HG03045 (cell line): ENCODE measurements at regions not wholly inside any gene's neighbourhood (a gene's known extent, or its start where the extent isn't known, plus 50 kb on each side); places are given as distances from the start of the nearest gene placed in this dataset.

Experiments used
- ATAC-seq: cut with Tn5 transposase; IDR thresholded peaks from one replicate; pipeline ENCODE4 v1.9.1; 2021; ENCODE audit warnings: mild to moderate bottlenecking, moderate library complexity; ENCODE audit not compliant: unreplicated experiment

- no peak for ATAC-seq
Measured at GRCh38 chr2:226337941-226338600, 461.5 kb downstream of the IRS1 start.

GRCh38 chr2:226336283-226336682 is 463.3 kb downstream of the IRS1 start:
- no peak for ATAC-seq

- no peak for ATAC-seq
Measured at GRCh38 chr2:226334981-226335720, 464.5 kb downstream of the IRS1 start.

- ATAC-seq, result no peak
Measured at GRCh38 chr2:226333388-226333787, 466.2 kb downstream of the IRS1 start.

- ATAC-seq, result no peak
Measured at GRCh38 chr2:226330206-226330605, 469.4 kb downstream of the IRS1 start.

GRCh38 chr2:226329180-226329579 is 470.4 kb downstream of the IRS1 start:
- ATAC-seq, result no peak

- no peak for ATAC-seq
Measured at GRCh38 chr2:226327830-226328229, 471.8 kb downstream of the IRS1 start.

- ATAC-seq, result no peak
Measured at GRCh38 chr2:226325526-226325925, 474.1 kb downstream of the IRS1 start.

GRCh38 chr2:226320076-226320948 is 479.3 kb downstream of the IRS1 start:
- no peak for ATAC-seq

GRCh38 chr2:226317970-226318369 is 481.6 kb downstream of the IRS1 start:
- no peak for ATAC-seq

- no peak for ATAC-seq
Measured at GRCh38 chr2:226313060-226313459, 486.6 kb downstream of the IRS1 start.

- no peak for ATAC-seq
Measured at GRCh38 chr2:226312155-226312554, 487.5 kb downstream of the IRS1 start.

- no peak for ATAC-seq
Measured at GRCh38 chr2:226310146-226310545, 489.5 kb downstream of the IRS1 start.

- no peak for ATAC-seq
Measured at GRCh38 chr2:226308986-226309385, 490.6 kb downstream of the IRS1 start.

GRCh38 chr2:226308323-226308680 is 491.3 kb downstream of the IRS1 start:
- ATAC-seq, result no peak

- ATAC-seq, result no peak
Measured at GRCh38 chr2:226307487-226308322, 491.9 kb downstream of the IRS1 start.

GRCh38 chr2:226306969-226307368 is 492.7 kb downstream of the IRS1 start:
- ATAC-seq, result no peak

GRCh38 chr2:226304308-226304707 is 495.3 kb downstream of the IRS1 start:
- no peak for ATAC-seq

GRCh38 chr2:226303707-226304106 is 495.9 kb downstream of the IRS1 start:
- no peak for ATAC-seq

GRCh38 chr2:226300196-226300886 is 499.3 kb downstream of the IRS1 start:
- ATAC-seq, result no peak
